DMS 273 (cell line): ENCODE measurements at regions not wholly inside any gene's neighbourhood (a gene's known extent, or its start where the extent isn't known, plus 50 kb on each side); places are given as distances from the start of the nearest gene placed in this dataset.

ENCODE experiments used
- DNase-seq: peaks from one replicate; lab custom pipeline; 2025; ENCODE audit not compliant: unreplicated experiment; lab: John Stamatoyannopoulos, UW

DNA sequence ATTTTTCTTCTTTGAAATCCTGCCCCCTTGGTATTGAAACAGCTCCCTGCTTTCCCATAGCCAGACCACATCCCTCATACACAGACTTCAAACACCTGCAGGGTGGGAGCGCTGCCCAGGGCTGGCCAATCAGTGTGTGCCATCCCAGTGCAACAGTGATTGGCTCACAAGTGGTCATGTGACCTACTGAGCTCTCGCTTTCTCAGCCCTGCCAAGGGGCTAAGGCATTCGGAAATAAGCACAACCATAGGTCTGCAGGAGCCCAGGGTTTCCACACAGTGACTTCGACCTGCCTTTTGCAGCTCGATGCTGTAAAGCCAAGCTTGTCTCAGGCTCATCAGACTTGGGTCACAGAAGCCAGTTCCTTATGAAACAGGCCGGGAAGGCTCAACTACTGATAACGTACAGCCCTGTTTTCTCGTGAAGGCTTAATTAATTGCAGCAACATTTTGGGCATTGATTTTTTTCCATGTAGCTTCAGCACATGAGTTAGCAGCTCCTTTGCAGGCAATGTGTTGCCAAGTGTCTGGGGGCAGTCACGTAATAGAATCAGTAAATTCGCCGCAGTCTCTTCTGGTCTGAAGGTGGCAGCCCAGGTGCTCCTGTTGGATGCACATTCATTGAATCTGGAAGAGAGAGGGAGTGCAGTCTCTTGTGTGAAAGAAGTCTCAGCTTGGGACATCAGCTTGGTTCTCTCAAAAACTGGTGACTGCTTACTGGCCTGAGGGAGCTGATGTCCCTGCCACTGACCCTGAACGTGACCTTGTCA, 1091.8 kb downstream of the AACS start:
- DNase-seq = no peak

GRCh38 chr12:126157575-126157966, 1092.3 kb downstream of the AACS start:
- no peak for DNase-seq

DNA sequence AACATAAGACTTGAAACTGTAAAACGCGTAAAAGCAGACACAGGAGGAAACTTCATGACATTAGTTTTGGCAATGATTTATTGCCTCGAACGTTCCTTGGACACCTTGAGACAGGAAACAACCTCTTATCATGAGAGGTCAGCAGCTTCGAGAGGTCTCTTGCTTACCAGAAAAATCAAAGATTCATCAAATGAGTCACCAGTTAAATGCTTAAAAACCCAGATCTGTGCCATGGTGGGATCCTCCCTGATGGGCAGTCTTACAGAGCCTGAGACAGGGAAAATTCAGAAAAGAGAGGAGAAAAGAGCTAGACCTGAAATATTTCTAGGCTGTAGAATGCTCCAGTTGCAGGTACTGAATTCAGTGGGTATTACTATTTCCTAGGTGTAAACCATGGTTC, 1093.9 kb downstream of the AACS start:
- DNase-seq = no peak

DNA sequence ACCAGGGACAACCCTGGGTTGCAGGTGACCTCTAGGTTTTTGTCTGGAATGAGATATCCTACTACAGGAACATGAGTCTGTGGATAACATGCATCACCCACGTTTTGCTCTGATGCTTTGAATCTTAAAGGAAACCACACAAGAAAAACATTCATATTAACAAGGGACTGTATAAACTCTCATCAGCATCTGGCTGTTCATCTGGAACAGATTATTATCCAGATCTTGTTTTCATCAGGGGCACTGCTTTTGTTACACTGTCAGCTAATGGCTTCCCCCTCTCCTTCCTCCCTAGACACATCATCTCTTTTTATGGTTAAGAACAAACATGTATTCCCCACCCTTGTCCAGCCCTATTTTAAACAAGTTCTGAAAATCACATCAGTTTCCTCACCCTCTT, 1095.7 kb downstream of the AACS start:
- no peak for DNase-seq

DNA sequence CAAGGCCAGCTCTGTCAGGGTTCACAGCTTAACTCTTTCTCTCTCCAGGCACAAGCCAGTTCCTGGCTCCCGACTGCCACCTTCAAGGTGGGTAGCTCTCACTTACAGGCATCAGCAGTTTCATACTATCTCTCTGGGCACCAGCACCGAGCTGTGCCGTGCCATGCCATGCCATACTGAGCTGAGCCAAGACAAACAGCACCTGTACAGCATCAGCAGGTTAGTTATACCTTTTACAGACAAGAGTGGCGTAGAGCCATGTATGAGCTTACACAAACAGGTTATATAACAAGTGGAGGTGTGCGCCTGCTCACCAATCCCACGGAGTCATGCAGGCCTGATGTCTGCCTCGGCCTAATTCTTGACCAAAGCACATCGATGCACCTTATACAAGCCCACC, 1098.7 kb downstream of the AACS start:
- no peak for DNase-seq

- no peak for DNase-seq
These were observed 1106.8 kb downstream of the AACS start for GRCh38 chr12:126171937-126172559.

DNA sequence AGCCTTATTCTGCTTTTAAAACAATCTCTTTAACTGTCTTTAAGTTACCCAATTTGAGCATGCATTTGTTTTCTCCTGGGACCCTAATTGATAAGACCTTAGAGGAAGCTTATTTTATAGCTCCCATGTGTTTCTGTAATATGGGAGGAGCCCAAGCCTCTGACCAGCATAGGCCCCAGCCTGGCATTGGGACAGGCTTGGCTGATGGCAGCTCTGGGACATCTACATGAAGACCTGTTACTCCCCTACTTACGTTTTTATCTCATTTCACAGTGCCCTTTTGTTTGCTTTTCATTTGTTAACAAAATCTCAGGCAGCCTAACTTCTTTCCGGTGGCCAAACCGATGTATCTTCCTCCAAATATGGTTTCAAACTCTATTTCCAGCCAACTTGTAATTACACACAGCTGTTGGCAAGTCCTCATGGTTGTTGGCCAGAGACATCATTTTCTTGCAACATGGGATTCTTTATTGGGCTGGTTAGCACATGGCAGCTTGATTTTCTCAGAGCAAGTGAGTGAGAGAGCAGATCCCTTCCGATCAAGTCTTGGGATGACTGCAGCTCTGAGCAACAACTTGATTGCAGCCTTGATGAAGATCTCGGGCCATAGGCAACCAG, 1117.5 kb downstream of the AACS start:
- DNase-seq = no peak

- no peak for DNase-seq
These were observed 1119.8 kb downstream of the AACS start for GRCh38 chr12:126185025-126185424.

DNA sequence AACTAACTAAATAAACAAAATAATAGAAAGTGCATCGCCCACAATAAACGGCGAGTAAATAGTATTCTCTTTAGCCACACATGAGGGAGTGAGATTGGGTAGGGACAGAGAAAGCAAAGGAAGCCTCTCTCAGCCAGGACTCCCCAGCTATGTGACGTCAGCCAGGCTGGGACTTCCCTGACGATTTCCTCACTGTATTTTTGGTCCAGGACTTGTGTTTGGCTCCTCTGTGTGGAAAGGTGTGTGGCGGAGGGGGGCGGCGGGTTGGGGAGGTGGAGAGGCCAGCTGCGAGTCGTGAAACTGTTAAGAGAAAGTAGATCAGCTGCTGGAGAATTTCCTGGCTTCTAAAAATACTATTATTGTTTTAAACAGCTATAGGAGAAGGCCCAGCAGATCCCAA, 1124.6 kb downstream of the AACS start:
- no peak for DNase-seq

DNA sequence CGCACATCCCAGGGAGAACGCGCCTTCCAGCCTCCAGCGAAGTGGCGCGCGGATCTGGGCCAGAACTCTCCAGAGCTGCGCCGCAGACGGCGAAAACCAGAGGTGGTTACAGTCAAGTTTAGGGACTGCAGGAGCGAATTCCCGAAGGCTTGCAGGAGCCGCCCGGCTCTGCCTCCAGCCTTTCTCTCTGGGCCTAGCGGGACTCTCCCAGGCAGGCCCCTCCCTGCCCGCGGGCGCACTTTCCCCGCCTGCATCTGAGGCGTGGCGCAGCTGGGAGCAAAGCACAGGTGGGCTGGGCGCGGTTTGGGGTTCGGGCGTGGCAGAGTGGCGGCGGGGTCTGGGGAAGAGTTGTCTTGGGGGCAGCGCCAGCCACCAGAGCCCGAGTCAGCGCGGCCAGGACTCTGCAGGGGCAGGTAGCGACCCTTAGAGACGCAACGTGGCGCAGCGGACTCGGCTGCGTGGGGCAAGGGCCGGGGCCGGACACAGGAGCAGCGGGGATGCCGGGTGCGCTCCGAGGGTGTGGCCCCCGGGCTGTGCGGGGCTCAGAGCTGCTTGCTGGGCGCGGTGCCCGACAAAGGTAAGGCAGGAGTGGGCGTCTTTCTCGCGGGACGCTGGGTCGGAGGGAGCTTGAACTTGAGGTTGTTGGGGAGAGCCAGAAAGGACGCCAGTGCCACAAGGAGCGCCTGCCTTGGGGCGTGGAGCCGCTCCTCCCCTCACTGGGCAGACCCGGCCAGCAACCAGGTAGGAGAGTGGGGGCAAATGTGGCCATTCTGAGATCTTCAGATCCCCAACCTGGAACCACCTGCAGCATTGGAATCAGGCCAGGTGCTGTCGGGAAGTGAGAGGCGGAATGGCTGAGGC, 1126.0 kb downstream of the AACS start:
- DNase-seq = no peak

GRCh38 chr12:126191949-126192348, 1126.7 kb downstream of the AACS start:
- DNase-seq = no peak

GRCh38 chr12:126193190-126193589, 1128.0 kb downstream of the AACS start:
- no peak for DNase-seq

GRCh38 chr12:126196263-126196662, 1131.0 kb downstream of the AACS start:
- no peak for DNase-seq

DNA sequence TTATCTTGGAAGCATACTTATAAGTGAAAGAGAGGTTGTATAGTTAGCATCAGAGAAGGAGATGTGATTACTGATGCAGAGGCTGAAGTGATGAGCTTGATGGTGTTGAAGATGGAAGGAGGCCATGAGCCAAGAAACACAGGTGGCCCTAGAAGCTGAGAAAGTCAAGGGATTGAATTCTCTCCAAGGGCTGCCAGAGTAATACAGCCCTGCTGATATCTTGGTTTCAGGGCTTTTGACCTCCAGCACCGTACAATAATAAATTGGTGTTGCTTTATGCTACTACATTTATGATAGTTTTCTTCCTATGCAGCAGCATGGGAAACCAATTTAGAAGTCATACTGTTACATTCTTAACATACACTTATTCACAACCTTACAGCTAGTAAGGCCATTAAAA, 1133.3 kb downstream of the AACS start:
- no peak for DNase-seq

DNA sequence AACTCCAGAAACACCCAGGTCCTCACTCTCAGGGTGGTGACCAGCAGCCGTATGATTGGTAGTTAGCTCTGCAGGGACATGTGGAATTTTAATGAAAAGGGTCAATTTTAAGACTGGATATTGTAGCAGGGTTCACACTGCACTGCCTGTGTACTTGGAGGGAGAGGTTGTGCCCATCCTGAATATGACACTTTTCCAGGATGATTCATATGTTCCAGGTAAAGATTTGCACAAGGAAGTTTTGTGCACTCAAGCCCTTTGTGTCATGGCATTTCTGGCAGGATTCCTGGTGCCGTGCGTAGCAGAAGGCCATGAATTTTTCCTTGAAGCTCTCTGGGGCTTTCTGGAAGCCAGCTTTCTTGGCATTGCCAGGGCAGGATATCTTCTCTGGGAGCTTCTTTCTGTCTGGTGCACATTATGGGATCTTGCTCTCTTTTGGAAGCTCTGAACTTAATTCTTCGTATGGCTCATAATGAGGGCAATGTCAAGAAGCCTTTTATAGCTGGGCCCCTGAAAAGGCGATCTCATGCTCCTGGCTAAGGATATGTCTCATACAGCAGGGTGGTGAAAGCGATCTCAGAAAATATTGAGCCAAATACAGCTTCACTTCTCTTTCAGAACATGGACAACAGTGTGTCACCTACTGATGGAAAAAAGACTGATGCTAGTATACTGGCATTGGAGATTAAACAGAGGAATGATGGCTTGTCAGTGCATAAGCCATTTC, 1133.9 kb downstream of the AACS start:
- DNase-seq = no peak

- DNase-seq = no peak
These were observed 1136.8 kb downstream of the AACS start for GRCh38 chr12:126201981-126202537.

DNA sequence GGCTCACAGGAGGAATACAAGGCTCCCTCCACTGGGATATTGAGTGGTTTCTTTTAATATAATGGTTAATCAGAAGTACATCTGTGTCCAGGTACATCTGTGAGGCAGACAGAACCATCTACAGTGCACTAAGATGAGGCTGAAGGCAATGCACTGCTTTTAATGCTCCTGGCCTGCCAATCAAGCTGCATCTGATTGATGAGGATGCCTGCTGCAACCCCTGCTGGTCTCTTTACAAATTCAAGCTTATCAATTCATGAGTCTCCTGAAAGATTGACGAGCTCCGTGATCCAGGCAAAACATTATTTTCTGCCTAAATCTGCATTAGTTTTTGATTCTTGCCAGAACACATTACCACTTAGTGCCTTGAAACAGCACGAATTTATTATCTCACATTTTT, 1139.1 kb downstream of the AACS start:
- no peak for DNase-seq

- no peak for DNase-seq
These were observed 1144.8 kb downstream of the AACS start for GRCh38 chr12:126210026-126210425.

- no peak for DNase-seq
These were observed 1145.2 kb downstream of the AACS start for GRCh38 chr12:126210448-126210847.

DNA sequence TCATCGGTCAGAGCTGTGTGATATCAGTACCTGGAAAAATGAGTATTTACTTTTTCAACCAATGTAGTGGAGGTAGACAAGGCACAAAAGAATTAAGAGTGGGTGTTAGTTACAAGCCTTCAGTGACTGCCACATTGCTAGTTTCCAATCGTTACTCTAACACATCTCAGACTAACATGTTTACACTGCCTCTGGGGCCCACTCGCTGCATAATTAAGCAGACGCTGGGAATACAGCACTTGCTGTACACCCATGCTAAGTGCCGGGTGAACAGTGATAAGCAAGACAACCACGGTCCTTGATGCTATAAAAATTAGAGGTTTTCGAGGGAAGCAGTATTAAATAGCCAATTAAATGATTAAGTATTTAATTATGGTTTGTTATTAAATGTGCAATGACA, 1147.6 kb downstream of the AACS start:
- no peak for DNase-seq

DNA sequence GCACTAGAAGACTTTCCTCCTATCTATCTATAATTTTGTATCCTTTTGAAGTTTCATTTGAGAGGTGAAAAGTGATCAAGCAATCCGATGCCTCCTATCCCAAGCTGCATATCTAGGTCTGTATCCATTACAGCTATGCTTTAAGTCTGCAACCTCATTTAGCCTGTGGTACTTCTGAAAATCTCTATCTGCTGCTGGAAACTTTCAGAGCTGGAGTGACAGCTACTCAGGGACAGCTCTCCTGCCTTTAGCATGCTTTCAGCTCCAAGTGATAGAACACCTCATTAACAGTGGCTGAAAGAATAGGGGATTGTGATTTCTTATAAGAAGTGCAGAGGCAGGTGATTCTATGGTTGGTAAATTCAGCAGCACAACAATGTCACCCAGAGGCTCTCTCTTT, 1153.5 kb downstream of the AACS start:
- no peak for DNase-seq
